Globus pallidus (tissue), 1 donor: ENCODE measurements at regions not wholly inside any gene's neighbourhood (a gene's known extent, or its start where the extent isn't known, plus 50 kb on each side); places are given as distances from the start of the nearest gene placed in this dataset.

Experiments
- DNase-seq: peaks from one replicate; pipeline ENCODE4 v3.0.0-alpha.2; 2015; ENCODE audit warnings: low spot score

DNA sequence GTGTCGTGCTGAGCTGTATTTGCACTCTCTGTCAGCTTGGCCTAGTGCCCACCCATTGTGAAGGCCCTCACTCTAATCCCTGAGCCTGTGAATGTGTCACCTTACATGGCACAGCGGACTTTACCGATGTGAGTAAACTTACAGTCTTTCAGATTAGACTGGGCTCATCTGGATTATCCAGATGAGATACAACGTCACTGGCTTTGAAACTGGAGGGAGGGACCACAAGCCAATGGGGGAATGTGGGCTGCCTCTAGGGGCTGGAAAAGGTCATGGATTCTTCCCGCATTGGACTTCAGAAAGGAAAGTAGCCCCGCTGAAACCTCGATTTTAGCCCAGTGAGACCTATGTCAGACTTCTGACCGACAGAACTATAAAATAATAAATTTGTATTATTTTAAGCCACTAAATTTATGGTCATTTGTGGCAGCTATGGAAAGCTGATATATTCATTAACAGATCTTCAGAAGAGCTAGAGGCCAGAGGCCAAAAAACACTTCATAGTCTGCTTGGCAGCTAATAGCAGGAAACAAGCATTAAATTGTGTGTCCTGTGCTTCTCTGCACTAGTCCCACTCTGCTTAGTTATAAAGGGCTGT lies 139.0 kb upstream of the GAS1 start:
- no peak for DNase-seq

DNA sequence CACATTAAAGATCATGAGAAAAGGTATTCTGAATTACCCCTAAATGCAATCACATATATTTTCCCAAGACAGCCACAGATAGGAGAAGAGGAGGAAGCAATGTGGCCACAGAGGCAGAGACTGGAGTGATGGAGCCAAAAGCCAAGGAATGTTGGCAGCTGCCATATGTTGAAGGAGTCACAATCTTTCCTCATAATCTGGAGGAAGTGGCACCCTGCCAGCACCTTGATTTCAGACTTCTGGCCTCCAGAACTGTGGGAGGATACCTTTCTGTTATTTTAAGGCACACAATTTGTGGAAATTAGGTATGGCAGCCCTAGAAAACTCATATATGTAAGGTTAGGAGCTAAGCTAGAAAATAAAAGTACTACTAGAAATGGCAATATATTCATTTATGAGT lies 139.9 kb upstream of the GAS1 start:
- no peak for DNase-seq

- DNase-seq = no peak
Observed at GRCh38 chr9:87088192-87088591, 140.9 kb upstream of the GAS1 start.

DNA sequence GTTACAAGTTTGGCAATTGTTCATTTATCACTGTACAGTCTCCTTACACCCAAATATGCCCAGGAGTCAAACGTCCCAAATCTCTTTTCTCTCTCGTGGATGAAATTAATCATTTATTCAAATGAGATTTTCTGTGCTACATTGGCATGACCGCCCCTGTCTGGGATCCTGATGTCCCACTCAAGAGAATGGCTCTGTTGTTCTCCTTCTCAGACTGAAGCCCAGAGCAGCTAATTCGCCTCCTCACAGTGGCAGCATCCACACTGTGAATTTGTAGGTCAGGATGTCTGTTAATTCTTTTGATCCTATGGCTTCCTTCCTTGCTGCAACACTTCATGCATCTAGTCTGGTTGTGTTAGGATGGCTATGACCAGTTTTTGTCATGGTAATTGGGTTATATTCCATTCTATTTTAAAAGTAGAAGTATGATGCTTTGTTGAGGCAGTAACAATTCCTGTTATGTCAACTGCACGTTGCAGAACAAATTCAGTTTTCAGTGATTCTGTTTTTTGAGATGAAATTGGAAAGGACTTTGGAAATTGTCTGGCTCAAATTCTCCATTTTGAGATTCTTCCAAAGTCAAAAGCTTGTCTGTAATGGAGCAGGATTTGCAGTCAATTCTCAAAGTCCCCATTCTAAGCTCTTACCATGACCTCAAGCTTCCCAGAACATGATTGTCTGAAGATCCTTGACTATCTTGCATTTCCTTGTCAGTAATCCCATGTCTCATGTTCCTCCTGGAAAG lies 141.5 kb upstream of the GAS1 start:
- DNase-seq = peak; percentile 57

DNA sequence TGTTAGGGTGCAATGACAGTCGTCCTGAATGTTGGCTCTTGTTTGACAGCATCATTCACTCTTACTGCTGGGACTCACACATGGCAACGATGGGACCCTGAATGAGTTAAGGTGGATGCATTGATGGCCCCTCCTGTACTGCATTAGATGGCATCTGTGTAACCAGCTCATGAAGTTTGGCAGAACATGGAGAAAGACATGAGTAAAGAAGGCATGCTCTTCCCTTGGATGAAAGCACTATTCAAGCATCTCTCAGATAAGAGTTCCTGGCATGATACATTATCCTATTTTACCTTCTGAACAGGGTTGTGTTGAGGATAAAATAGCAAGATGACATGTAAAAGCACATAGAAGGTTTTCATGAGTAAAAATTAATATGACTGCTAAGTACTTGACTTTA lies 142.2 kb upstream of the GAS1 start:
- DNase-seq = no peak

DNA sequence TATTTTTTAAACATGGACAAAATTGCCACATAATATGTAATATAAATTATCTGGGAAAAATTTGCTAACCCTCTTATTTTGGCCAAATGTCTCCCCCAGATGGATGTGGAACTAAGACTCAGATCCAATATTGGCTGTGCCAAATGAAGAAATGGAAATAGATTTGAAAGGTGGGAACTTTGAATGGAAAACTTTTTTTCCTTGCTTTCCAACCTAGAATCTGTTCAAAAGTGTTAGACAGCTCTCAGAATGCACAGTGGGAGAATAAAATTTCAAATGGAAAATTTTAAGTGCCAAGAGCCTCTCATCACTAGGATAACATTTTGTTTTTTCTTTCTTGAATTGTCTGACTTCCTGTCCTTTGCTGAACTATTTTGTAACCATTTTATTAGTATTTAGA lies 142.6 kb upstream of the GAS1 start:
- DNase-seq = no peak

DNA sequence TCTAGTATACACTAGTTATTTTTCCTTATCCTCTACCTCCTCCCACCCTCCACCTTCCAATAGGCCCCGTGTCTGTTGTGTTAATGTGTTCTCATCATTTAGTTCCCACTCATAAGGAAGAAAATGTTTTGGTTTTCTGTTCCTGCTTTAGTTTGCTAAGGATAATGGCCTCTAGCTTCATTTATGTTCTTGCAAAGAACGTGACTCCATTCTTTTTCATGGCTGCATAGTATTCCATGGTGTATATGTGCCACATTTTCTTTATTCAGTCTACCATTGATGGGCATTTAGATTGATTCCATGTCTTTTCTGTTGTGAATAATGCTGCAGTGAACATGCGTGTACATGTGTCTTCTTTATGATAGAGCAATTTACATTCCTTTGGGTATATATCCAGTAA lies 146.5 kb upstream of the GAS1 start:
- no peak for DNase-seq

DNA sequence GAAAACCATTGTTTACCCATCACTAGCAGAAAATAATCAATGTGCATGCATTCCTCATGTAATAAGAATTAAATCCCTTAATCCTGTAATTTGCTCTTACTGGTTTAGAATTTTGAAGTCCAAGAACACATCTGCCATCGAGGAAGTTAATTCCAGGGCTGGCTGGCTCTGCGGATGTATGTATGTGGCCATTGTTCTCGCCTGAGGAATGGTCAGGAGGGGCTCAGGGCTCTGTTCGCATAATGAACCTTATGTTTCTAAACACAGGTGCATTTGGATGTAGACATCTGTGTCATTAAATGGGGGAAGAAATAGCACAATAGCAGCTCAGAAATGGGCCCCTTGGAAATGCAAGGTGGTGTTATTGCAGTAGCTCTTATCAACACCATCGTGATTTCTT lies 148.6 kb upstream of the GAS1 start:
- no peak for DNase-seq

- no peak for DNase-seq
Observed at GRCh38 chr9:87096506-87096905, 149.2 kb upstream of the GAS1 start.

- no peak for DNase-seq
Observed at GRCh38 chr9:87097238-87097637, 149.9 kb upstream of the GAS1 start.

DNA sequence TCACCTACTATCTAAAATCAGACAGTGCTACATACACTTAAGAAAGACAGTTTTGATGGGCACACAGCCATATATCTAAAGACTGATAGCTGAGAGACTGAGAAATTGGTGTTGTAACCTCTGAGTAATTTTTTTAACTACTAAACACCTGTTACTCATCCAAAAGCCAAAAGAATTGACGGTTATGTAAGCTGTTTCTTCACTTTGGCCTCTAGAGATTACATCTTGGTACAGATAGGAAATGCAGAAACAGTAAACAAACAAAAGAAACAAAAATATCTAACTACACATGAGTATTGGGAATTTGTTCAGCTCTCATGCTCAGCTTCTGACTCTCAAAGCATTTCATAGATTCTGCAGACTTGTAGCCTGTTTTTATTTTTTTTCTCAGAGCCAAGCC lies 152.1 kb upstream of the GAS1 start:
- DNase-seq = no peak

- DNase-seq = no peak
Observed at GRCh38 chr9:87100001-87100400, 152.7 kb upstream of the GAS1 start.

DNA sequence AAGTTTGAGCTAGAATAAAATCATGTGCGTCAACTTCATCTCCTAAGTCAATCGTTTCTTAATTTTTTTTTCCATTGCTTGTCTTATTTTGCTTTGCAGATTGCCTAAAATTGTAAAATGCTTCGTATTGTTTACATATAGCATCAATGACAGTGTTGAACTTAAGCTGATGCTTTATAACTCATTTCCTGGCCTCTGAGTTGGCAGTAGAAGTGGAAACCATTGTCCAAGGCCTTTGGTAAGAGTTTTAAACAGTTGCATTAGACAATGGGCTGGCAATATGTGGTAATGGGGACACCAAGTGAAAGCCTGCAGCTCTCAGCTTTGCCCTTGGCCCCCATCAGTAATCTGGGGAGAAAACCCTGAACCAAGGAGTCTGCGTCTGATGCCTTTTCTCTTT lies 154.8 kb upstream of the GAS1 start:
- no peak for DNase-seq

GRCh38 chr9:87107072-87107471 lies 159.8 kb upstream of the GAS1 start:
- peak; percentile 33 for DNase-seq

GRCh38 chr9:87108661-87109060 lies 161.4 kb upstream of the GAS1 start:
- no peak for DNase-seq

GRCh38 chr9:87109231-87109631 lies 161.9 kb upstream of the GAS1 start:
- DNase-seq = no peak

GRCh38 chr9:87109851-87110250 lies 162.5 kb upstream of the GAS1 start:
- no peak for DNase-seq

DNA sequence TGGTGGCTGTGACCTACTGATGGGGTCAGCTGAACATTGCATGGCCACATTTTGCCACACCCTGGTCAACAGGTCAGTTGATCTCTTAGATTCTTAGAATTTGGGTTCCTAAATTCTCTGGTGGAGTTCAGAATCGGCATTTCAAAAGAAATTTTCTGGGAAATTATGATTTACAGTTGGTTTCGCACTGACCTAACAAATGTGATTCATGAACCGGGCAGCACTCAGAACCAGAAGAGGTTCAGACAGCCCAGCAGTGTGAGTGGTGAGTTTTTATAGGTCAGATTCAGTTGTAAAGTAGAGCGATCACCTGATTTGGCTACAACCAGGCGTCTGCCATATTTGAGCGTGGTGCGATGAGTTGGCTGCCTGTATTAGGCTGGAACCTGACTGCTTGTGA lies 163.7 kb upstream of the GAS1 start:
- DNase-seq = no peak

GRCh38 chr9:87112656-87113055 lies 165.3 kb upstream of the GAS1 start:
- no peak for DNase-seq

DNA sequence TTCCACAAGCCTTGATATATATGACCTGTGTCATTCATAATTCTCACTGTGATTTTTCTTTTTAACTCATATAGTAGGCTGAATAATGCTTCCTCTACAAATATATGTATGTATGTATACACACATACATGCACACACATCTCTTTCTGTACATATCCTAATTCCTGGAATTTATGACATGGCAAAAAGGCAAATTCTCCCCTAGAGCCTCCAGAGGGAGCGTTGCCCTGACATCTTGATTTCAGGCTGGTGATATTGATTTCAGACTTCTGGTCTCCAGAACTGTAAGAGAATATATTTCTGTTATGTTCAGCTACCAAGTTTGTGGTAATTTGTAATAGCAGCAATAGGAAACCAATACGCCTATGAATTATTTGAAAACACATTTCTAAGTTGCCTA lies 166.6 kb upstream of the GAS1 start:
- no peak for DNase-seq

GRCh38 chr9:87115785-87116184 lies 168.5 kb upstream of the GAS1 start:
- no peak for DNase-seq

GRCh38 chr9:87116492-87116891 lies 169.2 kb upstream of the GAS1 start:
- no peak for DNase-seq

GRCh38 chr9:87118594-87118993 lies 171.3 kb upstream of the GAS1 start:
- no peak for DNase-seq

- DNase-seq = no peak
Observed at GRCh38 chr9:87119328-87119881, 172.1 kb upstream of the GAS1 start.
